GM04503 (cell line): ENCODE measurements at regions not wholly inside any gene's neighbourhood (a gene's known extent, or its start where the extent isn't known, plus 50 kb on each side); places are given as distances from the start of the nearest gene placed in this dataset.
"Not testable (repeated sequence)": the region's sequence is repeated elsewhere in the genome, so short reads cannot be mapped to it uniquely, and the experiment has no call there.

ENCODE experiments used
- DNase-seq: peaks from one replicate; pipeline ENCODE4 v3.0.0-alpha.2; 2012; ENCODE audit warnings: low read depth

- no peak for DNase-seq
Observed at GRCh38 chr12:68984796-68985573, 52.0 kb upstream of the CPM start.

GRCh38 chr12:68997526-68997925, 64.6 kb upstream of the CPM start:
- DNase-seq, result not testable (repeated sequence)

- no peak for DNase-seq
Observed at GRCh38 chr12:68998041-68998440, 65.1 kb upstream of the CPM start.

- DNase-seq, result no peak
Observed at GRCh38 chr12:69000074-69000473, 67.1 kb upstream of the CPM start.

GRCh38 chr12:69000540-69001243, 67.7 kb upstream of the CPM start:
- DNase-seq, result no peak

GRCh38 chr12:69001251-69001650, 68.3 kb upstream of the CPM start:
- DNase-seq, result no peak

- no peak for DNase-seq
Observed at GRCh38 chr12:69002969-69003368, 70.0 kb upstream of the CPM start.

- no peak for DNase-seq
Observed at GRCh38 chr12:69003991-69004390, 71.0 kb upstream of the CPM start.

GRCh38 chr12:69007101-69007854, 74.3 kb upstream of the CPM start:
- no peak for DNase-seq

- no peak for DNase-seq
Observed at GRCh38 chr12:69007855-69008351, 74.9 kb upstream of the CPM start.

- no peak for DNase-seq
Observed at GRCh38 chr12:69008520-69008919, 75.5 kb upstream of the CPM start.

- no peak for DNase-seq
Observed at GRCh38 chr12:69014047-69014446, 81.1 kb upstream of the CPM start.

GRCh38 chr12:69015017-69015416, 82.0 kb upstream of the CPM start:
- DNase-seq, result no peak

- no peak for DNase-seq
Observed at GRCh38 chr12:69015831-69016230, 82.9 kb upstream of the CPM start.

- DNase-seq, result no peak
Observed at GRCh38 chr12:69019082-69019481, 86.1 kb upstream of the CPM start.

GRCh38 chr12:69019910-69020309, 86.9 kb upstream of the CPM start:
- no peak for DNase-seq

GRCh38 chr12:69022674-69023073, 89.7 kb upstream of the CPM start:
- DNase-seq, result no peak

GRCh38 chr12:69023840-69024239, 90.9 kb upstream of the CPM start:
- no peak for DNase-seq

GRCh38 chr12:69024413-69024812, 91.4 kb upstream of the CPM start:
- DNase-seq, result no peak

- DNase-seq, result no peak
Observed at GRCh38 chr12:69024907-69025306, 91.9 kb upstream of the CPM start.

GRCh38 chr12:69026336-69026735, 93.4 kb upstream of the CPM start:
- DNase-seq, result no peak

GRCh38 chr12:69027411-69027881, 94.5 kb upstream of the CPM start:
- DNase-seq, result no peak
